Astrocyte (in vitro differentiated cells and primary cell): ENCODE measurements at regions not wholly inside any gene's neighbourhood (a gene's known extent, or its start where the extent isn't known, plus 50 kb on each side); places are given as distances from the start of the nearest gene placed in this dataset.

Experiments used
- DNase-seq: peaks from one replicate; pipeline ENCODE4 v3.0.0-alpha.2; 2010; ENCODE audit warnings: low read depth
- FAIRE-seq: peaks from 2 replicates; lab custom pipeline; 2011; peaks lifted over from hg19 to GRCh38; lab: Jason Lieb, UNC
- H2AFZ ChIP-seq: 2 replicates; pipeline ENCODE4 v1.6.0; 2012; ENCODE audit warnings: low read depth, low read length, inconsistent platforms
- H3K27ac ChIP-seq: 2 replicates; pipeline ENCODE4 v1.5.1; 2011; ENCODE audit warnings: low read depth, low read length, inconsistent platforms
- H3K27me3 ChIP-seq: 2 replicates; pipeline ENCODE4 v1.6.0; 2011; ENCODE audit warnings: low read length, inconsistent platforms; ENCODE audit not compliant: insufficient read depth
- H3K36me3 ChIP-seq: 2 replicates; pipeline ENCODE4 v1.5.1; 2011; ENCODE audit warnings: low read length, inconsistent platforms; ENCODE audit not compliant: insufficient read depth
- H3K4me1 ChIP-seq: 2 replicates; pipeline ENCODE4 v1.5.1; 2011; ENCODE audit warnings: low read length, inconsistent platforms; ENCODE audit not compliant: insufficient read depth
- H3K4me2 ChIP-seq: 2 replicates; pipeline ENCODE4 v1.6.0; 2012; ENCODE audit warnings: low read length, inconsistent platforms
- H3K4me3 ChIP-seq: 2 replicates; pipeline ENCODE4 v1.5.1; 2011; ENCODE audit warnings: low read depth, mild to moderate bottlenecking, low read length, inconsistent platforms; ENCODE audit not compliant: insufficient read depth
- H3K79me2 ChIP-seq: 2 replicates; pipeline ENCODE4 v1.6.0; 2012; ENCODE audit warnings: mild to moderate bottlenecking, low read length, inconsistent platforms; ENCODE audit not compliant: insufficient read depth
- H3K9ac ChIP-seq: 2 replicates; pipeline ENCODE4 v1.6.0; 2012; ENCODE audit warnings: mild to moderate bottlenecking, low read length, inconsistent platforms
- H3K9me3 ChIP-seq: 2 replicates; pipeline ENCODE4 v1.5.1; 2012; ENCODE audit warnings: low read depth, mild to moderate bottlenecking, low read length, inconsistent platforms; ENCODE audit not compliant: insufficient read depth
- H4K20me1 ChIP-seq: 2 replicates; pipeline ENCODE4 v1.6.0; 2012; ENCODE audit warnings: low read length, inconsistent platforms; ENCODE audit not compliant: insufficient read depth
- H3K27ac Mint-ChIP-seq: one replicate; pipeline ENCODE4 v1.8.0; 2021; ENCODE audit warnings: mild to moderate bottlenecking, mixed read lengths; ENCODE audit not compliant: unreplicated experiment
- H3K27me3 Mint-ChIP-seq: one replicate; pipeline ENCODE4 v1.8.0; 2021; ENCODE audit warnings: low read depth, mixed read lengths; ENCODE audit not compliant: unreplicated experiment
- H3K36me3 Mint-ChIP-seq: one replicate; pipeline ENCODE4 v1.8.0; 2021; ENCODE audit warnings: low read depth, mixed read lengths; ENCODE audit not compliant: unreplicated experiment
- H3K4me1 Mint-ChIP-seq: one replicate; pipeline ENCODE4 v1.8.0; 2021; ENCODE audit warnings: low read depth, mixed read lengths; ENCODE audit not compliant: unreplicated experiment
- H3K4me3 Mint-ChIP-seq: one replicate; pipeline ENCODE4 v1.8.0; 2021; ENCODE audit warnings: mild to moderate bottlenecking, moderate library complexity, mixed read lengths; ENCODE audit not compliant: unreplicated experiment
- H3K9me3 Mint-ChIP-seq: one replicate; pipeline ENCODE4 v1.8.0; 2021; ENCODE audit warnings: mild to moderate bottlenecking, mixed read lengths; ENCODE audit not compliant: unreplicated experiment
- EZH2 ChIP-seq: IDR thresholded peaks from 2 replicates; pipeline ENCODE4 v1.6.1; 2012; ENCODE audit warnings: mild to moderate bottlenecking, low read length, inconsistent platforms; ENCODE audit not compliant: insufficient read depth
- TF ChIP-seq, protein P1 (sequence below): IDR thresholded peaks from 2 replicates; pipeline ENCODE4 v1.5.1; 2011; ENCODE audit warnings: low read depth, mild to moderate bottlenecking, inconsistent platforms, low read length, moderate library complexity; ENCODE audit not compliant: insufficient read depth

DNA sequence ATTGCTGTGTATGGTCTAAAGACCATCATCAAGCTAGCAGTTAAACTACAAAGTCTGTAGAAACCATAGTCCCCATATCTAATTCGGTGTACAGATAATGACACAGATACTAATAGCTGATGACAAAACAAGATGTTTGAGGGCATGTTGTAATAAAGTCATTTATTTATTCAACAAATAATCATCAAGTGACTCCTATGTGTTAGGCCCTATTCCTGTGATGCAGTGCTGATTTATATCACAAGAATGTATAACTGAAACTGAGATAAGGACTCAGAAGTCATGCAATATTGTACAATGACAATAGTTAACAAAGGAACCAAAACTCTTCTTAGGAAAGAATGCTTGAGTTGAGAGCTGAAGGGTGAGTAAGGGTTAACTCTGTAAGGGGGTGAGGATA, 315.0 kb upstream of the NR3C2 start:
- no peaks in the 10 kb centered on the region for H3K9me3 ChIP-seq
- FAIRE-seq (no peak), DNase-seq (no peak)
- no peak overlapping the region for H3K27ac ChIP-seq
- Mint-ChIP-seq H3K36me3 (no peaks in the 10 kb centered on the region), H3K9me3 (peaks cover 12% of the 10 kb centered on the region), H3K4me3 (no peak overlapping the region), H3K27me3 (no peaks in the 10 kb centered on the region), H3K4me1 (no peaks in the 10 kb centered on the region), H3K27ac (no peak overlapping the region)
- H3K4me2 ChIP-seq: no peak overlapping the region
- H2AFZ ChIP-seq: no peak overlapping the region
- no peaks in the 10 kb centered on the region for H3K79me2 ChIP-seq
- no peak overlapping the region for H3K4me3 ChIP-seq
- TF ChIP-seq EZH2: no peak
- TF ChIP-seq, protein P1, sequence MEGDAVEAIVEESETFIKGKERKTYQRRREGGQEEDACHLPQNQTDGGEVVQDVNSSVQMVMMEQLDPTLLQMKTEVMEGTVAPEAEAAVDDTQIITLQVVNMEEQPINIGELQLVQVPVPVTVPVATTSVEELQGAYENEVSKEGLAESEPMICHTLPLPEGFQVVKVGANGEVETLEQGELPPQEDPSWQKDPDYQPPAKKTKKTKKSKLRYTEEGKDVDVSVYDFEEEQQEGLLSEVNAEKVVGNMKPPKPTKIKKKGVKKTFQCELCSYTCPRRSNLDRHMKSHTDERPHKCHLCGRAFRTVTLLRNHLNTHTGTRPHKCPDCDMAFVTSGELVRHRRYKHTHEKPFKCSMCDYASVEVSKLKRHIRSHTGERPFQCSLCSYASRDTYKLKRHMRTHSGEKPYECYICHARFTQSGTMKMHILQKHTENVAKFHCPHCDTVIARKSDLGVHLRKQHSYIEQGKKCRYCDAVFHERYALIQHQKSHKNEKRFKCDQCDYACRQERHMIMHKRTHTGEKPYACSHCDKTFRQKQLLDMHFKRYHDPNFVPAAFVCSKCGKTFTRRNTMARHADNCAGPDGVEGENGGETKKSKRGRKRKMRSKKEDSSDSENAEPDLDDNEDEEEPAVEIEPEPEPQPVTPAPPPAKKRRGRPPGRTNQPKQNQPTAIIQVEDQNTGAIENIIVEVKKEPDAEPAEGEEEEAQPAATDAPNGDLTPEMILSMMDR: no peak
- no peak overlapping the region for H3K9ac ChIP-seq
- no peaks in the 10 kb centered on the region for H3K4me1 ChIP-seq
- H3K36me3 ChIP-seq: no peaks in the 10 kb centered on the region
- H3K27me3 ChIP-seq: no peaks in the 10 kb centered on the region
- no peaks in the 10 kb centered on the region for H4K20me1 ChIP-seq

DNA sequence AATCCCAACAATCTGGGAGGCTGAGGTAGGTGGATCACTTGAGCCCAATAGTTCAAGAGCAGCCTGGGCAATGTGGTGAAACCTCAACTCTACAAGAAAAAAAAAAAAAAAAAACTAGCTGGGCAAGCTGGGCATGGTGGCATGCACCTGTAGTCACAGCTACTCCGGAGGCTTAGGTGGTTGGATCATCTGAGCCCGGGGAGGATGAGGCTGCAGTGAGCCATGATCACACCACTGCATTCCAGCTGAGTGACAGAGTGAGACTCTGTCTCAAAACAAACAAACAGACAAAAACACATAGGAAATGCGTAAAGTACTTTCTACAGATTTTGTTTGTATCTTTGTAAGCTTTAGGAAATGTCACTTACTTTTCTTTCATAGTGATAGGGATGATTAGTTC, 307.2 kb upstream of the NR3C2 start:
- H3K9ac ChIP-seq: no peak overlapping the region
- TF ChIP-seq, protein P1: no peak
- TF ChIP-seq EZH2: no peak
- H3K27ac ChIP-seq: no peak overlapping the region
- no peaks in the 10 kb centered on the region for H3K9me3 ChIP-seq
- H3K4me1 ChIP-seq: no peaks in the 10 kb centered on the region
- H3K36me3 ChIP-seq: no peaks in the 10 kb centered on the region
- no peak overlapping the region for H2AFZ ChIP-seq
- FAIRE-seq (no peak), DNase-seq (no peak)
- no peak overlapping the region for H3K27ac Mint-ChIP-seq
- H3K4me1 Mint-ChIP-seq: no peaks in the 10 kb centered on the region
- H3K4me2 ChIP-seq: no peak overlapping the region
- H4K20me1 ChIP-seq: no peaks in the 10 kb centered on the region
- no peaks in the 10 kb centered on the region for H3K27me3 Mint-ChIP-seq
- no peaks in the 10 kb centered on the region for H3K27me3 ChIP-seq
- H3K9me3 Mint-ChIP-seq: no peaks in the 10 kb centered on the region
- no peaks in the 10 kb centered on the region for H3K36me3 Mint-ChIP-seq
- H3K4me3 ChIP-seq: no peak overlapping the region
- no peaks in the 10 kb centered on the region for H3K79me2 ChIP-seq
- H3K4me3 Mint-ChIP-seq: no peak overlapping the region

DNA sequence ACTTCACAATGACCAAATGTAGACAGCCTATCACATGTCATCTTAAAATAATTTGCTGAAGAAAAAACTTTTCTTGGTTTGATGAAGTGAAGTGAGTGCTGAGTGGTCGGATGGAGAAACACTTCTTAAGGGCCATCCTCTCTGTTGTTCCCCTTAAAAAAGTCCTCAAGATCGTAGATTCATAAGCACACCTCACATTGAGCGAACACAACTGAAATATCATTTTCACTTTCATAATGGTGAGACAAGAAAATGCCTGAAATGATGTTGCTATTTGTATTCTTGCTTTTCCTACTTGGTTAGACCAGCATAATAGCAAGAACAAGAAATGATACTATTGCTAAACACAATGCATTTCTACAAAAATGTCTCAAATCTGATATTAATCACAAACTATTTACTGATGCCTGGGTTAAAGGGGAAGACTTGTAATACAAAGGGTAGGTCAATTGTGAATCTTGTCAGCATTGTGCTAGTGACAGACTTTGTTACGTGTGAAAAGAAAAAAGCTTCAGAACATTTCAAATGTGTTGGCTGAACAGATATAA, 305.6 kb upstream of the NR3C2 start:
- no peaks in the 10 kb centered on the region for H3K9me3 ChIP-seq
- Mint-ChIP-seq H3K27me3 (no peaks in the 10 kb centered on the region), H3K9me3 (no peaks in the 10 kb centered on the region), H3K27ac (no peak overlapping the region), H3K4me3 (no peak overlapping the region), H3K4me1 (no peaks in the 10 kb centered on the region), H3K36me3 (no peaks in the 10 kb centered on the region)
- TF ChIP-seq EZH2: no peak
- TF ChIP-seq, protein P1: no peak
- H2AFZ ChIP-seq: no peak overlapping the region
- H3K27ac ChIP-seq: no peak overlapping the region
- no peaks in the 10 kb centered on the region for H4K20me1 ChIP-seq
- H3K79me2 ChIP-seq: no peaks in the 10 kb centered on the region
- no peaks in the 10 kb centered on the region for H3K4me1 ChIP-seq
- no peaks in the 10 kb centered on the region for H3K27me3 ChIP-seq
- no peak for FAIRE-seq
- H3K4me2 ChIP-seq: no peak overlapping the region
- no peak overlapping the region for H3K4me3 ChIP-seq
- no peak overlapping the region for H3K9ac ChIP-seq
- no peaks in the 10 kb centered on the region for H3K36me3 ChIP-seq
- DNase-seq: no peak
